Fibroblast of mammary gland (primary cell): ENCODE measurements at regions not wholly inside any gene's neighbourhood (a gene's known extent, or its start where the extent isn't known, plus 50 kb on each side); places are given as distances from the start of the nearest gene placed in this dataset.

Experiments used
- DNase-seq: peaks from one replicate; pipeline ENCODE4 v3.0.0-alpha.2; 2010; ENCODE audit warnings: low read depth
- H3K4me3 ChIP-seq: 2 replicates; pipeline ENCODE4 v1.5.1; 2011; ENCODE audit warnings: low read depth, mild to moderate bottlenecking, low read length, moderate library complexity; ENCODE audit not compliant: control insufficient read depth
- CTCF ChIP-seq: conservative IDR thresholded peaks from 2 replicates; pipeline ENCODE4 v1.5.1; 2011; ENCODE audit warnings: low read depth, low read length, inconsistent platforms; ENCODE audit not compliant: control insufficient read depth, insufficient read depth

- no peak for DNase-seq
- H3K4me3 ChIP-seq, result no peak overlapping the region
- no peak for TF ChIP-seq CTCF
These were observed 57.2 kb upstream of the MAFB start for GRCh38 chr20:40746251-40746650.

GRCh38 chr20:40748182-40748581, 59.1 kb upstream of the MAFB start:
- no peak for TF ChIP-seq CTCF
- no peak for DNase-seq
- H3K4me3 ChIP-seq, result no peak overlapping the region

- TF ChIP-seq CTCF, result no peak
- DNase-seq, result peak; percentile 74
- no peak overlapping the region for H3K4me3 ChIP-seq
These were observed 61.0 kb upstream of the MAFB start for GRCh38 chr20:40749985-40750506.

GRCh38 chr20:40750541-40751035, 61.6 kb upstream of the MAFB start:
- H3K4me3 ChIP-seq, result no peak overlapping the region
- no peak for TF ChIP-seq CTCF
- DNase-seq, result peak; percentile 10

GRCh38 chr20:40753472-40753871, 64.4 kb upstream of the MAFB start:
- TF ChIP-seq CTCF, result no peak
- no peak overlapping the region for H3K4me3 ChIP-seq
- peak; percentile 16 for DNase-seq

GRCh38 chr20:40754339-40754943, 65.4 kb upstream of the MAFB start:
- TF ChIP-seq CTCF, result no peak
- peak; percentile 68 for DNase-seq
- H3K4me3 ChIP-seq, result no peak overlapping the region
